ENCODE measurements at regions not wholly inside any gene's neighbourhood (a gene's known extent, or its start where the extent isn't known, plus 50 kb on each side); places are given as distances from the start of the nearest gene placed in this dataset.

DNA sequence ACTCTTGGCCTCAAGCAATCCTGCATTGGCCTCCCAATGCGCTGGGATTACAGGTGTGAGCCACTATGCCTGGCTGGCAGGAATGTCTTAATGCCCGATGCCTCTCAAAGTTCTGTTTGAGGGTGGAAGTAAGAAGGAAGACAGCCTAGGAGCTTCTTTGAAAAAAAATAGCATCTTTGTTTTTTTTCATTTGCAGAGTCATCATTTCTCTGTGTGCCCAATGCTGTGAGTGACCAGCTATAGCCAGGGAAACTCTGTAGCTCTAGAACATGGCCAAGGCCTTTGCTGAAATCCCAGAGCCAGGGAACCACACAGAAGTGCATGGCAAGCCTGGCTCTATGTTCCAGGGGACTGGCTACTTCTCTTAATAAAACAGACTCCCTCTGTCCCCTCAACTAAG is 260.0 kb downstream of the C1D start:
- Histone ChIP-seq H3K4me1 (ENCODE audit: control insufficient read depth, insufficient read depth, low read length) (no peaks in the 10 kb centered on the region), H3K4me3 (ENCODE audit: low read depth, low read length) (no peak overlapping the region), H3K27me3 (ENCODE audit: control insufficient read depth, insufficient read depth, low read length) (no peaks in the 10 kb centered on the region), H3K36me3 (ENCODE audit: control insufficient read depth, insufficient read depth, low read length) (no peaks in the 10 kb centered on the region), H3K9me3 (ENCODE audit: control insufficient read depth, insufficient read depth, low read length) (no peaks in the 10 kb centered on the region), H3K9ac (ENCODE audit: low read depth, low read length) (no peak overlapping the region)

DNA sequence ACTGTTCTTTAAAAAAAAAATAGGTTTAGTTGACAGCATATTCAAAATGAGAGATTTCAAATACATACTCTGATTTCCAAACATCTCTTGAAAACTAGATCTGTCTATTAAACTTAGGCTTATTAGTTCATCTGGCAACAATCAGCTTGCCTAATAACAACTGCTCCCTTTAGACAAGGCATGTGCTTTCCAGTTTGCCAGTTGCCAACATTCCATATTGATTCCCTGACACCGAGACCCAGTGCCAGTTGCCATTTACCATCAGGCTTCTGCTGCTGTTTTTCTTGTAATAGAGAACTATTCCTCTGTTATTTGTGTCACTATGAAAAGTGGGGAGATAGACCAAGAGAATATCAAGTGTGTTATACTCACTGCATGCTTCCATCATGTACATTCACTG is 256.0 kb downstream of the C1D start:
- Histone ChIP-seq H3K9ac (ENCODE audit: low read depth, low read length) (no peak overlapping the region), H3K9me3 (ENCODE audit: control insufficient read depth, insufficient read depth, low read length) (no peaks in the 10 kb centered on the region), H3K4me3 (ENCODE audit: low read depth, low read length) (no peak overlapping the region), H3K4me1 (ENCODE audit: control insufficient read depth, insufficient read depth, low read length) (no peaks in the 10 kb centered on the region), H3K36me3 (ENCODE audit: control insufficient read depth, insufficient read depth, low read length) (no peaks in the 10 kb centered on the region), H3K27me3 (ENCODE audit: control insufficient read depth, insufficient read depth, low read length) (no peaks in the 10 kb centered on the region)

DNA sequence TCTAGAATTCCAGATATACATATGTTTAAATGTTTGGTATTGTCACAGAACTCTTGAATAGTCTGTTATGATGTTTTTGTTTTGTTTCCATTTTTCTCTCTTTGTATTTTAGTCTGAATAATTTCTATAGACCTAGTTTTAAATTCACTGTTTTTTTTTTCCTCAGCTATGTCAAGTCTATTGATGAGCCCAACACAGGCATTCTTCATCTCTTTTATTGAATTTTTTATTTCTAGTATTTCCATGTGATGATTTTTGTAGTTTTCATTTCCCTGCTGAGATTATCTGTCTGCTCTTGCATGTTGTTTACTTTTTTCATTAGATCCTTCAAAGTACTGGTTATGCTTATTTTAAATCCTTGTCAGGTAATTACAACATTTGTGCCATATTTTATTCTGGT is 254.7 kb downstream of the C1D start:
- Histone ChIP-seq H3K4me3 (ENCODE audit: low read depth, low read length) (no peak overlapping the region), H3K27me3 (ENCODE audit: control insufficient read depth, insufficient read depth, low read length) (no peaks in the 10 kb centered on the region), H3K4me1 (ENCODE audit: control insufficient read depth, insufficient read depth, low read length) (no peaks in the 10 kb centered on the region), H3K9me3 (ENCODE audit: control insufficient read depth, insufficient read depth, low read length) (no peaks in the 10 kb centered on the region), H3K36me3 (ENCODE audit: control insufficient read depth, insufficient read depth, low read length) (no peaks in the 10 kb centered on the region), H3K9ac (ENCODE audit: low read depth, low read length) (no peak overlapping the region)

DNA sequence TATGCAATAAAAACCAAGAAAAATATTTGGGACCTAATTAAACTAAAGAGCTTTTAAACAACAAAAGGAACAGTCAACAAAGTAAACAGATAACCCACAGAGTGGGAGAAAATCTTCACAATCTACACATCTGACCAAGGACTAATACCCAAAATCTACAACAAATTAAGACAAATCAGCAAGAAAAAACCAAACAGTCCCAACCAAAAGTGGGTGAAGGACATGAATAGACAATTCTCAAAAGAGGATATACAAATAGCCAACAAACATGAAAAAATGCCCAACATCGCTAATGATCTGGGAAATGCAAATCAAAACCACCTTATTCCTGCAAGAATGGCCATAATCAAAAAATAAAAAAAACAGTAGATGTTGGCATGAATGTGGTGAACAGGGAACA is 250.1 kb downstream of the C1D start:
- H3K4me3 ChIP-seq (ENCODE audit: low read depth, low read length), result no peak overlapping the region
- H3K4me1 ChIP-seq (ENCODE audit: control insufficient read depth, insufficient read depth, low read length), result no peaks in the 10 kb centered on the region
- no peaks in the 10 kb centered on the region for H3K36me3 ChIP-seq (ENCODE audit: control insufficient read depth, insufficient read depth, low read length)
- H3K27me3 ChIP-seq (ENCODE audit: control insufficient read depth, insufficient read depth, low read length), result no peaks in the 10 kb centered on the region
- no peaks in the 10 kb centered on the region for H3K9me3 ChIP-seq (ENCODE audit: control insufficient read depth, insufficient read depth, low read length)
- no peak overlapping the region for H3K9ac ChIP-seq (ENCODE audit: low read depth, low read length)

DNA sequence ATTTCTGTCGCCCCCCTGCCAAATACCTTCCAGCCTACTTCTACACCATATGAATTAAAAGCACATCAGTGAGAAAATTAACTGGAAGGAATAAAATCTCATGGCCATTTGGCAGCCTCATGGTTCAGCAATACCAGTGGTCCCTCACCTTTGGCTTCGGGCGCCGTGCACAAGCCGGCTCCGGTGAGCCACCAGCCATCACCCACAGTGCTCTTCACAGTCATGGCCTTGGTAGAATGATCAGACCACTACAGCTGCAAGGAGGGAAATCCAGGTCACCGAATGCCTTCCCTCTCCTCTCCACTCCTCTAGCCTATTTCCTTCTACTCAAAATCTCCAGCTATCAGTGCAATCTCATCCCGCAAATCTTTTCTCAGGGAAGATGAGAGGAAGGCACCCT is 239.1 kb downstream of the C1D start:
- Histone ChIP-seq H3K27me3 (ENCODE audit: control insufficient read depth, insufficient read depth, low read length) (no peaks in the 10 kb centered on the region), H3K36me3 (ENCODE audit: control insufficient read depth, insufficient read depth, low read length) (no peaks in the 10 kb centered on the region), H3K9ac (ENCODE audit: low read depth, low read length) (no peak overlapping the region), H3K9me3 (ENCODE audit: control insufficient read depth, insufficient read depth, low read length) (no peaks in the 10 kb centered on the region), H3K4me3 (ENCODE audit: low read depth, low read length) (no peak overlapping the region), H3K4me1 (ENCODE audit: control insufficient read depth, insufficient read depth, low read length) (no peaks in the 10 kb centered on the region)

DNA sequence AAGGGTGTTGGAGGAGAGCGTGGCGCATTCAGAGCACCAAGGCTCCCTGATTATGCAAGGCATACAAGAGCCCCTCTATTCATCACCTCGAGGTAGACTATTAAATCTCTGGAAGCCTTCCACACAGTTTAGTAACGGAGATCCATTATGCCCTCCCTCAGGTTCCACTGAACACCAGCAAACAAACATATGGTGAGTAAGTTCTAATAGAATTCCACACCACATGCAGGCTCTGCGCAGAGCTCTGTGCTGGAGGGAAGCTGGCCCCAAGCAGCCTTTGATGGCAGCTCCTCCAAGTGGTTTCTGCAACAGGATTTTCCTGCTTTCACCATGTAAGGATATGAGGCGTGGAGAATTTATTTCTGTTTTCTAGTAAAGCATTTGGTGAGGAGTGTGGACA is 238.6 kb downstream of the C1D start:
- Histone ChIP-seq H3K4me3 (ENCODE audit: low read depth, low read length) (no peak overlapping the region), H3K27me3 (ENCODE audit: control insufficient read depth, insufficient read depth, low read length) (no peaks in the 10 kb centered on the region)

DNA sequence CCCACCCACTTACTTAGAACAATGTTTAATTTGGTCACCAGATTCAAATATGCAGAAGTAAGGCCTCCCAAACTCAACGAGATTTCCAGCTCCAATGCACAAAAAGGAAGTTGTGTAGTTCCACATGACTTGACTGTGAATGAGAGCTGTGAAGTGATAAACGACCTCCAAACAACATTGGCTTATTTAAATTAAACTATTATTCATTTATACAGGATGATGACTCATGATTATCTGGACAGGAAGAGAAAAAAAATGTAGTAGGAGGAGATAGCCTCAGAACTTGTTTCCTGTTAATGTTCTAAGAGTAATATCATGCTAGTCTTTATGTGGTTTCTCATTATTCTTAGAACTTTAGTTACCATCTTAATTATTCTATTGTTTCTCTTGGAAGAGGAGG is 237.3 kb downstream of the C1D start:
- H3K4me1 ChIP-seq (ENCODE audit: control insufficient read depth, insufficient read depth, low read length), result no peaks in the 10 kb centered on the region
- H3K9ac ChIP-seq (ENCODE audit: low read depth, low read length), result no peak overlapping the region
- no peak overlapping the region for H3K4me3 ChIP-seq (ENCODE audit: low read depth, low read length)
- H3K36me3 ChIP-seq (ENCODE audit: control insufficient read depth, insufficient read depth, low read length), result no peaks in the 10 kb centered on the region
- H3K27me3 ChIP-seq (ENCODE audit: control insufficient read depth, insufficient read depth, low read length), result no peaks in the 10 kb centered on the region
- H3K9me3 ChIP-seq (ENCODE audit: control insufficient read depth, insufficient read depth, low read length), result no peaks in the 10 kb centered on the region

More for the DNA sequence above, 238.6 kb downstream of the C1D start:
- Histone ChIP-seq H3K4me1 (ENCODE audit: control insufficient read depth, insufficient read depth, low read length) (no peaks in the 10 kb centered on the region), H3K9ac (ENCODE audit: low read depth, low read length) (no peak overlapping the region), H3K9me3 (ENCODE audit: control insufficient read depth, insufficient read depth, low read length) (no peaks in the 10 kb centered on the region), H3K36me3 (ENCODE audit: control insufficient read depth, insufficient read depth, low read length) (no peaks in the 10 kb centered on the region)

DNA sequence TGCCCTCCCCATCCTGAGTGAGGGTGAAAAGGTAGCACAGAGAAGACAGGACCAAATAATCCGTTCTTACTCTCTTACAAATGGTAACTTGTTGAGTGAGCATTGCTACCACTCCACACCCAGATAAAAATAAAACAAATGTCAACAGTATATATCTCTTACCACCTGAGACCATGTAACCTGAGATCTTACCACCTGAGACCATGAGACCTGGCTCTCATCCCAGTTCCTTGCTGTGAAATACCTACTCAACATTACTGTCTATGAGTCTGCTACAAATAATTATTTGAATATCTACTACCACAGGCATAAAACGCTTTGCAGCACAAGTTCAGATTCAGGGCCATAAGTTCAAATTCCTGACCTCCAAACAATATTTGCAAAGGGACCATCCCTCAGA is 234.7 kb downstream of the C1D start:
- H3K4me3 ChIP-seq (ENCODE audit: low read depth, low read length), result no peak overlapping the region
- no peaks in the 10 kb centered on the region for H3K4me1 ChIP-seq (ENCODE audit: control insufficient read depth, insufficient read depth, low read length)
- H3K27me3 ChIP-seq (ENCODE audit: control insufficient read depth, insufficient read depth, low read length), result no peaks in the 10 kb centered on the region
- no peaks in the 10 kb centered on the region for H3K9me3 ChIP-seq (ENCODE audit: control insufficient read depth, insufficient read depth, low read length)
- no peaks in the 10 kb centered on the region for H3K36me3 ChIP-seq (ENCODE audit: control insufficient read depth, insufficient read depth, low read length)
- H3K9ac ChIP-seq (ENCODE audit: low read depth, low read length), result no peak overlapping the region

DNA sequence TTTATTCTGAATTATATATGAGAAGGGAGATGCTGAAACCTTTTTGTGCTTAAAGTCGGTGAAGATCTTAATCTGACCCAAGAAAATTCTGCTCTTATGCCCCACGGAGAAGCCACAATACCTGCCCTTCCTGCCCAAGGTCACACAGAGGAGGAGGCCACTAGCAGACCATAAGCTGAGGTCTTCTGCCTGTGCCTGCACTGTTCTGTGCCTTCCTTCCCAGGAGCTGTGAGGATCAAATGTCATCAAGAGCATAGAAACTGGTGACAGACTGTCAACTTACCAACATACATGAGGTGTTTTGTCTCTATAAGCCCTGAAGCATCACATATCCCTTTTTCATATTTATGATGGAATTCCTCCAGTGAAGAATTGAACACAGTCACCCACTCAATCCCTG is 233.3 kb downstream of the C1D start:
- Histone ChIP-seq H3K36me3 (ENCODE audit: control insufficient read depth, insufficient read depth, low read length) (no peaks in the 10 kb centered on the region), H3K4me1 (ENCODE audit: control insufficient read depth, insufficient read depth, low read length) (no peaks in the 10 kb centered on the region), H3K27me3 (ENCODE audit: control insufficient read depth, insufficient read depth, low read length) (no peaks in the 10 kb centered on the region), H3K9me3 (ENCODE audit: control insufficient read depth, insufficient read depth, low read length) (no peaks in the 10 kb centered on the region), H3K4me3 (ENCODE audit: low read depth, low read length) (no peak overlapping the region), H3K9ac (ENCODE audit: low read depth, low read length) (no peak overlapping the region)

DNA sequence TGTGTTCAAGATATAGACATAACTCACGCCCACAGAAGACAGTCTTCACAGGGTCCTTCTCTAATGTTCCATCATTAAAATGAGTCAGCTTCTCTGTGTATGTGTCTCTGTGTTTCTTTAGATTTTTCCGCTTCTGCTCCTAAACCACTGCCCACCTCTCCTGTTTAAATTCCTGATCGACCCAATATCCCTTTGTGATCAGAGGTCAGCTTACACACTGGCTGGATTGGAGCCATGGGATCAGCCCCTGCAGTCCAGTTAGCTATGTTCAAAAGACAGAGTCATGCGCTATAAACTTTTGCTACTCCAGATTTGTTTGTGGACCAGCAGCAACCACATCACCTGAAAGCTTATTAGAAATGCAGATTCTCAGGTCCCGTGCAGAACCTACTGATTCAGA is 229.2 kb downstream of the C1D start:
- H3K4me1 ChIP-seq (ENCODE audit: control insufficient read depth, insufficient read depth, low read length), result no peaks in the 10 kb centered on the region
- no peaks in the 10 kb centered on the region for H3K36me3 ChIP-seq (ENCODE audit: control insufficient read depth, insufficient read depth, low read length)
- no peak overlapping the region for H3K9ac ChIP-seq (ENCODE audit: low read depth, low read length)
- H3K27me3 ChIP-seq (ENCODE audit: control insufficient read depth, insufficient read depth, low read length), result no peaks in the 10 kb centered on the region
- no peaks in the 10 kb centered on the region for H3K9me3 ChIP-seq (ENCODE audit: control insufficient read depth, insufficient read depth, low read length)
- H3K4me3 ChIP-seq (ENCODE audit: low read depth, low read length), result no peak overlapping the region

DNA sequence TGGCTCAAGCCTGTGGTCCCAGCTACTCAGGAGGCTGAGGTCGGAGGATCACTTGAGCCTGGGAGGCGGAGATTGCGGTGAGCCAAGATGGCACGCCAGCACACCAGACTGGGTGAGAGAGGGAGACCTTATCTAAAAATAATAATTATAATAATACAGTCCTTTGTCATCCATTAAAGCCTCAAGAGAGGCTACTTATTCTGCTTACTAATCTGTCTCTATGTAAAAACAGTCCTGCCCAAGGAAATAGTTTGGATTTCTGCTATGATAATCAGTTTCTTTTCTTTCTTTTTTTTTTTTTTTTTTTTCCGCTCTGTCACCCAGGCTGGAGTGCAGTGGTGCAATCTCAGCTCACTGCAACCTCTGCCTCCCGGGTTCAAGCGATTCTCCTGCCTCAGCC is 228.3 kb downstream of the C1D start:
- H3K9me3 ChIP-seq (ENCODE audit: control insufficient read depth, insufficient read depth, low read length), result no peaks in the 10 kb centered on the region
- H3K36me3 ChIP-seq (ENCODE audit: control insufficient read depth, insufficient read depth, low read length), result no peaks in the 10 kb centered on the region
- no peak overlapping the region for H3K9ac ChIP-seq (ENCODE audit: low read depth, low read length)
- H3K4me1 ChIP-seq (ENCODE audit: control insufficient read depth, insufficient read depth, low read length), result no peaks in the 10 kb centered on the region
- H3K4me3 ChIP-seq (ENCODE audit: low read depth, low read length), result no peak overlapping the region
- no peaks in the 10 kb centered on the region for H3K27me3 ChIP-seq (ENCODE audit: control insufficient read depth, insufficient read depth, low read length)

DNA sequence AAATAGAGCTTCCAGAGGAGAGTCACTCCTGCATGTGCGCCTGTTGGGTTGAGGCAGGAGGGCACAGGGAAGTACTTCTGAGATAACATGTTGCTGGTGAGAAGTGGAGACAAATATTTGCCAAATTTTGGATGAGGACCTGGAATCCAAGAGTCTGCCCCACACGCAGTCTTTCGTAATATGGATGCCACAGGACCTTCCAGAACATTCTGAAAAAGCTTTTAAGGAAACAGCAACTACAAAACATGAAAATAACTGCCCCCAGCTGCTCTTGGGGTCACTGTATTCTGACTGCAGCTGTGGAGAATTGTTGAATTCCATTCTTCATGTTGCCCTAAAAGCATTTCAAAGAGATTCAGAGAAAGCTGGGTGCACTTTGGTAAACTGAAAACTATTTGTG is 227.5 kb downstream of the C1D start:
- no peaks in the 10 kb centered on the region for H3K27me3 ChIP-seq (ENCODE audit: control insufficient read depth, insufficient read depth, low read length)
- H3K9me3 ChIP-seq (ENCODE audit: control insufficient read depth, insufficient read depth, low read length), result no peaks in the 10 kb centered on the region
- H3K4me3 ChIP-seq (ENCODE audit: low read depth, low read length), result no peak overlapping the region
- H3K4me1 ChIP-seq (ENCODE audit: control insufficient read depth, insufficient read depth, low read length), result no peaks in the 10 kb centered on the region
- no peak overlapping the region for H3K9ac ChIP-seq (ENCODE audit: low read depth, low read length)
- no peaks in the 10 kb centered on the region for H3K36me3 ChIP-seq (ENCODE audit: control insufficient read depth, insufficient read depth, low read length)

DNA sequence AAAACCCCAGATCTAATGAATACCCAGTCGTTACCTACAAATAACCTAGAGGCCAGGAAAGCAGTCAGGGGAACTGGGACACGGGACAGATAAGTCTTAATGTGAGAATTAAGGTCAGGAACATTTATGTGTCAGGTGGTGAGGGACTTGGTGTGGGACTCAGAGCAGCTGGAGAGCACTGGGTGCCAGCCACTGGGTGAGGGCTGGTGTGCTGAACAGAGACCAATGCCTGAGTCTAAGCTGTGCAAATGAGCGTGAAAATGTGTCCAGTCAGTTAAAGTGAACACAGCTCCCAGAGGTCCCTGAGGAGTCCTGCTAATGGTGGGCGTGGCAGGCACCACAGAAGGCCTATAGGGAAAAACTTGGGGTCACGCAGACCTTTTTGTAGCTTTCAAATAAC is 225.9 kb downstream of the C1D start:
- Histone ChIP-seq H3K36me3 (ENCODE audit: control insufficient read depth, insufficient read depth, low read length) (no peaks in the 10 kb centered on the region), H3K4me3 (ENCODE audit: low read depth, low read length) (no peak overlapping the region), H3K9me3 (ENCODE audit: control insufficient read depth, insufficient read depth, low read length) (no peaks in the 10 kb centered on the region), H3K4me1 (ENCODE audit: control insufficient read depth, insufficient read depth, low read length) (no peaks in the 10 kb centered on the region), H3K9ac (ENCODE audit: low read depth, low read length) (no peak overlapping the region), H3K27me3 (ENCODE audit: control insufficient read depth, insufficient read depth, low read length) (no peaks in the 10 kb centered on the region)

Data from iPS-15b (cell line).